ENCODE measurements at regions not wholly inside any gene's neighbourhood (a gene's known extent, or its start where the extent isn't known, plus 50 kb on each side); places are given as distances from the start of the nearest gene placed in this dataset.
"Not testable (repeated sequence)": the region's sequence is repeated elsewhere in the genome, so short reads cannot be mapped to it uniquely, and the experiment has no call there.

GRCh38 chr2:194822657-194823056 is 834.4 kb upstream of the SLC39A10 start:
- Mint-ChIP-seq H3K27me3 (ENCODE audit: low read depth) (no peaks in the 10 kb centered on the region), H3K4me1 (no peaks in the 10 kb centered on the region), H3K27ac (no peak overlapping the region), H3K4me3 (no peak overlapping the region), H3K9me3 (no peaks in the 10 kb centered on the region), H3K36me3 (ENCODE audit: low read depth) (no peaks in the 10 kb centered on the region)
- no peak for TF ChIP-seq CTCF (IDR thresholded peaks at IDR 0.05; ENCODE audit: unreplicated experiment in 3 of 3)

- no peaks in the 10 kb centered on the region for H3K9me3 Mint-ChIP-seq
- no peak overlapping the region for H3K4me3 Mint-ChIP-seq
- no peaks in the 10 kb centered on the region for H3K4me1 Mint-ChIP-seq
- TF ChIP-seq CTCF (IDR thresholded peaks at IDR 0.05; ENCODE audit: unreplicated experiment in 3 of 3): no peak
- H3K36me3 Mint-ChIP-seq (ENCODE audit: low read depth): no peaks in the 10 kb centered on the region
- H3K27ac Mint-ChIP-seq: no peak overlapping the region
- no peaks in the 10 kb centered on the region for H3K27me3 Mint-ChIP-seq (ENCODE audit: low read depth)
These were observed 834.9 kb upstream of the SLC39A10 start for GRCh38 chr2:194822097-194822496.

- Mint-ChIP-seq H3K4me1 (no peaks in the 10 kb centered on the region), H3K9me3 (no peaks in the 10 kb centered on the region), H3K27me3 (ENCODE audit: low read depth) (no peaks in the 10 kb centered on the region), H3K27ac (no peak overlapping the region), H3K4me3 (no peak overlapping the region), H3K36me3 (ENCODE audit: low read depth) (no peaks in the 10 kb centered on the region)
- no peak for TF ChIP-seq CTCF (IDR thresholded peaks at IDR 0.05; ENCODE audit: unreplicated experiment in 3 of 3)
These were observed 837.7 kb upstream of the SLC39A10 start for GRCh38 chr2:194819367-194819766.

- H3K27ac Mint-ChIP-seq: no peak overlapping the region
- TF ChIP-seq CTCF (IDR thresholded peaks at IDR 0.05; ENCODE audit: unreplicated experiment in 3 of 3): no peak
- H3K4me3 Mint-ChIP-seq: no peak overlapping the region
- H3K4me1 Mint-ChIP-seq: no peaks in the 10 kb centered on the region
- no peaks in the 10 kb centered on the region for H3K36me3 Mint-ChIP-seq (ENCODE audit: low read depth)
- no peaks in the 10 kb centered on the region for H3K9me3 Mint-ChIP-seq
- no peaks in the 10 kb centered on the region for H3K27me3 Mint-ChIP-seq (ENCODE audit: low read depth)
These were observed 841.6 kb upstream of the SLC39A10 start for GRCh38 chr2:194815475-194815874.

- no peaks in the 10 kb centered on the region for H3K36me3 Mint-ChIP-seq (ENCODE audit: low read depth)
- no peaks in the 10 kb centered on the region for H3K4me1 Mint-ChIP-seq
- TF ChIP-seq CTCF (IDR thresholded peaks at IDR 0.05; ENCODE audit: unreplicated experiment in 3 of 3): no peak
- H3K27me3 Mint-ChIP-seq (ENCODE audit: low read depth): no peaks in the 10 kb centered on the region
- no peak overlapping the region for H3K4me3 Mint-ChIP-seq
- peaks cover 16% of the 10 kb centered on the region for H3K9me3 Mint-ChIP-seq
- no peak overlapping the region for H3K27ac Mint-ChIP-seq
These were observed 854.4 kb upstream of the SLC39A10 start for GRCh38 chr2:194802589-194802988.

- not testable (repeated sequence) for H3K27me3 Mint-ChIP-seq (ENCODE audit: low read depth); H3K9me3 Mint-ChIP-seq; H3K27ac Mint-ChIP-seq
These were observed 870.0 kb upstream of the SLC39A10 start for GRCh38 chr2:194787071-194787470.

GRCh38 chr2:194771394-194771793 is 885.6 kb upstream of the SLC39A10 start:
- H3K27ac Mint-ChIP-seq; H3K27me3 Mint-ChIP-seq (ENCODE audit: low read depth): not testable (repeated sequence)
- H3K9me3 Mint-ChIP-seq: peaks cover 18% of the 10 kb centered on the region

More at GRCh38 chr2:194787071-194787470, 870.0 kb upstream of the SLC39A10 start:
- not testable (repeated sequence) for H3K4me1 Mint-ChIP-seq; H3K36me3 Mint-ChIP-seq (ENCODE audit: low read depth); H3K4me3 Mint-ChIP-seq

More at GRCh38 chr2:194771394-194771793, 885.6 kb upstream of the SLC39A10 start:
- H3K4me1 Mint-ChIP-seq; H3K36me3 Mint-ChIP-seq (ENCODE audit: low read depth); H3K4me3 Mint-ChIP-seq: not testable (repeated sequence)
